Activated T-helper 2 cell treated with anti-CD3 and anti-CD28 coated beads, Interferon-gamma antibody, Interleukin-2, Interleukin-4, amounts not matched to agents 10 μg/mL and 5 μg/mL and 100 μg/mL, durations not matched to agents 14 hours and 24 hours and 36 hours (primary cell): ENCODE measurements at regions not wholly inside any gene's neighbourhood (a gene's known extent, or its start where the extent isn't known, plus 50 kb on each side); places are given as distances from the start of the nearest gene placed in this dataset.

Experiments used
- DNase-seq: peaks from one replicate; pipeline ENCODE4 v3.0.0; 2021; ENCODE audit warnings: low spot score
- H3K27ac Mint-ChIP-seq: one replicate; pipeline ENCODE4 v1.8.0; 2021; ENCODE audit warnings: mixed read lengths
- H3K27me3 Mint-ChIP-seq: one replicate; pipeline ENCODE4 v1.8.0; 2021; ENCODE audit warnings: low read depth, mixed read lengths
- H3K36me3 Mint-ChIP-seq: one replicate; pipeline ENCODE4 v1.8.0; 2021; ENCODE audit warnings: low read depth, mixed read lengths
- H3K4me1 Mint-ChIP-seq: one replicate; pipeline ENCODE4 v1.8.0; 2021; ENCODE audit warnings: low read depth, mixed read lengths
- H3K4me3 Mint-ChIP-seq: one replicate; pipeline ENCODE4 v1.8.0; 2021; ENCODE audit warnings: low read depth, mild to moderate bottlenecking, moderate library complexity, mixed read lengths
- H3K9me3 Mint-ChIP-seq: one replicate; pipeline ENCODE4 v1.8.0; 2021; ENCODE audit warnings: mixed read lengths
- intact Hi-C: fragments of 100-400 bp; cut with micrococcal nuclease; formaldehyde crosslinking; loops from one replicate; pipeline ENCODE4 v1.15.1; 2023

DNA sequence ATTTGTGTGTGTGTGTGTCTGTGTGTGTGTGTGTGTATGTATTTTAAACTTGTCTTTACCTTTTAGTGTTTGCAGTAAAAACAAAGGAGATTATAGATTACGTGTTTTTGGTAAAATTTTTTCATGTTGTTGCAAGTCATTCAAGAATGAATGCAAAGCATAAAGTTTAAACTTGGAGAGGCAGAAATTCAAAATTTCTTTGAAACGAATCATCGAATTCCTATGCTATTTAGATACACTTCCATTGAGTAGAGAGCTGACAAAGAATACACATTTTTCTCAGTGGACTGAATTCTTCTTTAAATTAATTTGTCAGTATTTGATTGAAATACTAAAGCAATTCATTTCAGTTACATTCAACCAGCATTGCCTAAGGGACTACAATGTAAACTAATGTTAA lies 66.0 kb upstream of the HDAC9 start:
- no peaks in the 10 kb centered on the region for H3K27me3 Mint-ChIP-seq
- intact Hi-C loops = no loop called here
- no peak overlapping the region for H3K4me3 Mint-ChIP-seq

DNA sequence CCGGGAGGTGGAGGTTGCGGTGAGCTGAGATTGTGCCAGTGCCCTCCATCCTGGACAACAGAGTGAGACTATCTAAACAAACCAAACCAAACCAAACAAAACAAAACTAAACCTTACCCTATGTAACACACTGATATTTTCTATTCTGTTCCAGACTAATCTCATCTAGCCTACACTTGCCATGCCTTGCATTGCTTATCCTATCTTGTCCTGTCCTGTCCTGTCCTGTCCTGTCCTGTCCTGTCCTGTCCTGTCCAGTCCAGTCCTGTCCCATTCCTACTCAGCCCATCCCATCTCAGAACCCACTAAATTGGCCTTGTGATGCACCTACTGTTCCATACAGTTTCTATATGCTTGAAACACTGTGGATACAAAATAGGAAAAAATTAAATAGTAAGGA lies 64.7 kb upstream of the HDAC9 start:
- Mint-ChIP-seq H3K27me3 (no peaks in the 10 kb centered on the region), H3K9me3 (no peaks in the 10 kb centered on the region), H3K27ac (no peak overlapping the region), H3K4me1 (no peaks in the 10 kb centered on the region), H3K4me3 (no peak overlapping the region), H3K36me3 (no peaks in the 10 kb centered on the region)
- no peak for DNase-seq
- intact Hi-C loops = no loop called here

More for the DNA sequence above, 66.0 kb upstream of the HDAC9 start:
- Mint-ChIP-seq H3K9me3 (no peaks in the 10 kb centered on the region), H3K27ac (no peak overlapping the region), H3K4me1 (no peaks in the 10 kb centered on the region), H3K36me3 (no peaks in the 10 kb centered on the region)
- DNase-seq = no peak

DNA sequence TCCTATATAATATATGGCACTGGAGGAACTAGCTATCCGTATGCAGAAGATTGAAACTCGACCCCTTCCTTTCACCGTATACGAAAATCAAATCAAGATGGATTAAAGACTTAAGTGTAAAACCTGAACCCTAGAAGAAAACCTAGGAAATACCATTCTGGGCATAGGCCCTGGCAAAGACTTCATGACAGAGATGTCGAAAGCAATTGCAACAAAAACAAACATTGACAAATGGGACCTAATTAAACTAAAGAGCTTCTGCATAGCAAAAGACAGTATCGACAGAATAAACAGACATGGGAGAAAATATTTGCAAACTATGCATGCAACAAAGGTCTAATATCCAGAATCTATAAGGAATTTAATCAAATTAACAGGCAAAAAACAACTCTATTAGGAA lies 61.4 kb upstream of the HDAC9 start:
- no peak overlapping the region for H3K4me3 Mint-ChIP-seq
- no peak for DNase-seq
- H3K4me1 Mint-ChIP-seq = no peaks in the 10 kb centered on the region
- no peaks in the 10 kb centered on the region for H3K36me3 Mint-ChIP-seq
- intact Hi-C loops = no loop called here
- no peak overlapping the region for H3K27ac Mint-ChIP-seq
- H3K9me3 Mint-ChIP-seq = no peaks in the 10 kb centered on the region
- no peaks in the 10 kb centered on the region for H3K27me3 Mint-ChIP-seq

DNA sequence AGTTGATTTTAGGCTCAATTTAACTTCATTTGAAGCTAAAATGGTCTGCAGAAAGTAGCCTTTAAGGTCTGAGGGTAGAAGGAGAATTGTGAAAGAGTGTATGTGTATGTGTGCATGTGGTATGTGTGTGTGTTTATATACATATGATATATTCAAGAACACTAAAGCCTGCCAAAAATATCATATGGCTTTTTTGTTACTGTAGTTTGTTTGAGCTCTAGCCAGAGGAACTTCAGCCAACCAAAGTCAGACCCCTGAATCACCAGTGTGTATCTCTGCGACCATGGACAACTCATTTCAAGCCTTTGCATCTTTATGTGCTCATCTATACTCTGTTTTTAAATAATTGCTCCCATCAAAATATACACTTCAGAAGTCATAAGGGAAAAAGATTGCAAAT lies 58.4 kb upstream of the HDAC9 start:
- no peaks in the 10 kb centered on the region for H3K27me3 Mint-ChIP-seq

DNA sequence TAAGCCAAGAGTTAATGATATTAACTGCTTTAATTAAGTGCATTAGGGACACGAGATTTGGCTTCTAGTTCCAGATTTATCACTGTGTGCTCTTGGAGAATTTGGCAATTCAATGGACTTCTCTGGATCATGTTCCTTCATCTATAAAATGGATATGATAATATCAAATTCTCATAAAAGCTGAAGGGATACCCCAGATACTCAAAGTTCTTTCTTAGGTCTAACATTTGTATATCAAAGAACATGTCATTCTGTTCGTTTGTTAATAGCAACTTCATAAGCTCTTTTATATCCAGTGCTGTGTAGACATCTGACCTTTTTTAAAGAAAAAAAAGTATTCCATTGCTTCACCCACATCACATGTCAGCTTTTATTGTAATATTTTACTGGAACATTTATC lies 54.6 kb upstream of the HDAC9 start:
- no peak for DNase-seq
- Mint-ChIP-seq H3K36me3 (no peaks in the 10 kb centered on the region), H3K4me1 (no peaks in the 10 kb centered on the region), H3K9me3 (no peaks in the 10 kb centered on the region), H3K27ac (no peak overlapping the region), H3K27me3 (no peaks in the 10 kb centered on the region), H3K4me3 (no peak overlapping the region)
- intact Hi-C loops = no loop called here

More for the DNA sequence above, 58.4 kb upstream of the HDAC9 start:
- H3K27ac Mint-ChIP-seq = no peak overlapping the region
- DNase-seq = no peak
- no peak overlapping the region for H3K4me3 Mint-ChIP-seq
- no peaks in the 10 kb centered on the region for H3K36me3 Mint-ChIP-seq
- H3K4me1 Mint-ChIP-seq = no peaks in the 10 kb centered on the region
- intact Hi-C loops = no loop called here
- H3K9me3 Mint-ChIP-seq = no peaks in the 10 kb centered on the region

DNA sequence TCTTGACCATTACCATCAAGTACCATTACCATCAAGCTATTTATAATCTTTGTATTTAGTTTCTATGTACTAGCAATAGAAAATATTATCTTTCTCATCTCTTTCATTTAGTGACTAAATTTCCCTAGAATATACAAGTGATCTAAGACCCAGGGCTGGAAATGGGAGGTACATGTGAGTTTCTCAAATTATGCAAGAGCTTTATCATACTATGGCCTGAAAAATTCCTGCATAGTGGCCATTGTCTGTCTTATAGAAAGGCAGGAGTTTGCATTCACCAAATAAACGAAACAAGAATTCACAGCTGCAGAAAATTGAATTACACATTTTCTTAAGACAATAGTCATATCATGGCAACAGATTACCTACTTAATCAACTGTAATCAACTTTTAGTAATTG lies 50.7 kb upstream of the HDAC9 start:
- intact Hi-C loops = no loop called here

DNA sequence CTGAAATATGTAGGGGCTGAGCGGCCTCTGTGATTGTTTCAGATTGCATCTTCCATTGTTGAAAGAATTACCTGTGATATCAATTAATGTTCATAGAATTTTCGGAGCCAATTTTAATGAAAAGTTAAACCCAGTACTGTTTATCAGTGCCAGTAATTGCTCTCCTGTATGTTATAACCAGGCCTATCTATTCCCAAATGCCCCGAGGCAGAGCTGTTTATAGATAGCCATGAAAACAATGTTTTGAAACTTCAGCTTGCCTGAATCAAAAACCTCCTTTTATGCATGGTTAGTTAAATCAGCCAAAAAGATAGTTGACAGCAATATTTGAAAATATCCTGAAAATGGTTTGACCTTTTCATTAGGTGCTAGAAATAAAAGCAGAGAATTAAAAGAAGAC lies 50.1 kb upstream of the HDAC9 start:
- Mint-ChIP-seq H3K27ac (no peak overlapping the region), H3K4me3 (no peak overlapping the region), H3K4me1 (no peaks in the 10 kb centered on the region), H3K9me3 (no peaks in the 10 kb centered on the region), H3K36me3 (no peaks in the 10 kb centered on the region), H3K27me3 (no peaks in the 10 kb centered on the region)
- no peak for DNase-seq
- intact Hi-C loops = no loop called here

More for the DNA sequence above, 50.7 kb upstream of the HDAC9 start:
- no peaks in the 10 kb centered on the region for H3K36me3 Mint-ChIP-seq
- no peaks in the 10 kb centered on the region for H3K27me3 Mint-ChIP-seq
- H3K4me1 Mint-ChIP-seq = no peaks in the 10 kb centered on the region
- H3K4me3 Mint-ChIP-seq = no peak overlapping the region
- DNase-seq = no peak
- no peak overlapping the region for H3K27ac Mint-ChIP-seq
- no peaks in the 10 kb centered on the region for H3K9me3 Mint-ChIP-seq
